Keratinocyte (primary cell): ENCODE measurements at regions not wholly inside any gene's neighbourhood (a gene's known extent, or its start where the extent isn't known, plus 50 kb on each side); places are given as distances from the start of the nearest gene placed in this dataset.
"Not testable (repeated sequence)": the region's sequence is repeated elsewhere in the genome, so short reads cannot be mapped to it uniquely, and the experiment has no call there.

Experiments used
- DNase-seq: peaks from one replicate; pipeline ENCODE4 v3.0.0-alpha.2; 2011; ENCODE audit warnings: low read depth, missing footprints, low spot score
- FAIRE-seq: peaks from 2 replicates; lab custom pipeline; 2011; peaks lifted over from hg19 to GRCh38; lab: Jason Lieb, UNC
- H2AFZ ChIP-seq: 2 replicates; pipeline ENCODE4 v1.6.0; 2012; ENCODE audit warnings: low read length, control low read depth, inconsistent platforms; ENCODE audit not compliant: control insufficient read depth
- H3K27ac ChIP-seq: 2 replicates; pipeline ENCODE4 v1.5.1; 2011; ENCODE audit warnings: low read length; ENCODE audit not compliant: control insufficient read depth, insufficient read depth
- H3K27me3 ChIP-seq: 3 replicates; pipeline ENCODE4 v1.6.0; 2011; ENCODE audit warnings: low read length; ENCODE audit not compliant: control insufficient read depth, insufficient read depth; ENCODE audit errors: extremely low read depth
- H3K36me3 ChIP-seq, 2 experiments: 2 replicates in 1 of 2; 3 replicates in 1 of 2; pipeline ENCODE4 v1.5.1; 2011; ENCODE audit warnings: low read length in 2 of 2, mild to moderate bottlenecking in 1 of 2; ENCODE audit not compliant: control insufficient read depth in 2 of 2, insufficient read depth in 2 of 2; ENCODE audit errors: extremely low read depth in 1 of 2
- H3K4me1 ChIP-seq: 3 replicates; pipeline ENCODE4 v1.5.1; 2011; ENCODE audit warnings: low read length; ENCODE audit not compliant: control insufficient read depth, insufficient read depth; ENCODE audit errors: extremely low read depth
- H3K4me2 ChIP-seq: 3 replicates; pipeline ENCODE4 v1.6.0; 2011; ENCODE audit warnings: low read depth, low read length; ENCODE audit not compliant: control insufficient read depth, insufficient read depth; ENCODE audit errors: extremely low read depth
- H3K4me3 ChIP-seq, 3 experiments: fragments of 200-600 bp in 1 of 3; sonication (generic) in 1 of 3; 2 replicates in 2 of 3; 3 replicates in 1 of 3; pipeline ENCODE4 v1.5.1; 2011 to 2016; ENCODE audit warnings: low read length in 3 of 3, mild to moderate bottlenecking in 3 of 3, control low read depth in 2 of 3, inconsistent platforms in 1 of 3, low read depth in 1 of 3, mixed read lengths in 1 of 3, mixed run types in 1 of 3, moderate library complexity in 1 of 3; ENCODE audit not compliant: control insufficient read depth in 2 of 3, insufficient read depth in 2 of 3; ENCODE audit errors: extremely low read depth in 1 of 3
- H3K79me2 ChIP-seq: 2 replicates; pipeline ENCODE4 v1.6.0; 2012; ENCODE audit warnings: low read length; ENCODE audit not compliant: control insufficient read depth, insufficient read depth
- H3K9ac ChIP-seq: 3 replicates; pipeline ENCODE4 v1.6.0; 2011; ENCODE audit warnings: low read length; ENCODE audit not compliant: control insufficient read depth, insufficient read depth; ENCODE audit errors: extremely low read depth
- H3K9me1 ChIP-seq: 3 replicates; pipeline ENCODE4 v1.6.0; 2011; ENCODE audit warnings: low read length; ENCODE audit not compliant: control insufficient read depth, insufficient read depth; ENCODE audit errors: extremely low read depth
- H3K9me3 ChIP-seq: 2 replicates; pipeline ENCODE4 v1.5.1; 2012; ENCODE audit warnings: low read depth, low read length; ENCODE audit not compliant: control insufficient read depth
- H4K20me1 ChIP-seq: 3 replicates; pipeline ENCODE4 v1.6.0; 2011; ENCODE audit warnings: low read length; ENCODE audit not compliant: control insufficient read depth, insufficient read depth; ENCODE audit errors: extremely low read depth
- CTCF ChIP-seq, 3 experiments: IDR thresholded peaks in 1 of 3; conservative IDR thresholded peaks in 1 of 3; optimal IDR thresholded peaks in 1 of 3; 2 replicates in 2 of 3; 3 replicates in 1 of 3; pipeline versions ENCODE3 to v1.5.1; 2011; ENCODE audit warnings: low read length in 3 of 3, mild to moderate bottlenecking in 3 of 3, moderate library complexity in 2 of 3, control low read depth in 1 of 3, inconsistent platforms in 1 of 3; ENCODE audit not compliant: insufficient read depth in 2 of 3; ENCODE audit errors: extremely low read depth in 1 of 3
- EZH2 ChIP-seq: IDR thresholded peaks from one replicate; pipeline ENCODE4 v1.6.1; 2012; ENCODE audit warnings: inconsistent platforms, mild to moderate bottlenecking, low read length, moderate library complexity
- dilution Hi-C: fragments of 300-500 bp; cut with MboI; formaldehyde crosslinking; loops from one replicate; pipeline ENCODE4 v1.7.0; 2020; ENCODE audit warnings: low sequenced_read_pairs; ENCODE audit not compliant: extremely low pct_ligation_motif_present

GRCh38 chr15:23801881-23802280 is 114.8 kb upstream of the NDN start:
- DNase-seq (no peak), FAIRE-seq (no peak)
- Histone ChIP-seq H3K79me2 (no peaks in the 10 kb centered on the region), H3K36me3 (no peaks in the 10 kb centered on the region), H2AFZ (no peak overlapping the region), H3K9ac (no peak overlapping the region), H3K4me1 (no peaks in the 10 kb centered on the region), H3K9me3 (peaks cover 9% of the 10 kb centered on the region), H4K20me1 (no peaks in the 10 kb centered on the region), H3K27ac (no peak overlapping the region), H3K27me3 (no peaks in the 10 kb centered on the region), H3K4me2 (no peak overlapping the region), H3K4me3 (no peak overlapping the region), H3K9me1 (no peaks in the 10 kb centered on the region)
- TF ChIP-seq CTCF (optimal IDR thresholded peaks at IDR 0.05 in 1 of 3, IDR thresholded peaks at IDR 0.05 in 1 of 3, conservative IDR thresholded peaks at IDR 0.05 in 1 of 3; ENCODE audit: extremely low read depth in 1 of 3, insufficient read depth in 2 of 3, low read length in 3 of 3) (no peak), EZH2 (no peak)
- dilution Hi-C loops = no loop called here

- H4K20me1 ChIP-seq, H3K36me3 ChIP-seq, H3K9me1 ChIP-seq, H3K27me3 ChIP-seq, dilution Hi-C loops, H3K9me3 ChIP-seq, FAIRE-seq, H3K4me1 ChIP-seq, H3K4me2 ChIP-seq, H2AFZ ChIP-seq, H3K27ac ChIP-seq, H3K4me3 ChIP-seq, DNase-seq, H3K79me2 ChIP-seq, H3K9ac ChIP-seq: not testable (repeated sequence)
Observed at GRCh38 chr15:23802896-23803435, 115.9 kb upstream of the NDN start.

- Histone ChIP-seq H4K20me1 (no peaks in the 10 kb centered on the region), H3K9me1 (no peaks in the 10 kb centered on the region), H3K36me3 (no peaks in the 10 kb centered on the region), H3K9me3 (peaks cover 16% of the 10 kb centered on the region), H3K27me3 (no peaks in the 10 kb centered on the region), H3K4me3 (no peak overlapping the region), H3K9ac (no peak overlapping the region), H3K4me2 (no peak overlapping the region), H3K27ac (no peak overlapping the region), H2AFZ (no peak overlapping the region), H3K4me1 (no peaks in the 10 kb centered on the region), H3K79me2 (no peaks in the 10 kb centered on the region)
- TF ChIP-seq EZH2 = no peak
- TF ChIP-seq CTCF (optimal IDR thresholded peaks at IDR 0.05 in 1 of 3, IDR thresholded peaks at IDR 0.05 in 1 of 3, conservative IDR thresholded peaks at IDR 0.05 in 1 of 3; ENCODE audit: extremely low read depth in 1 of 3, insufficient read depth in 2 of 3, low read length in 3 of 3) = no peak
- DNase-seq (no peak), FAIRE-seq (no peak)
- dilution Hi-C loops = no loop called here
Observed at GRCh38 chr15:23806980-23807379, 119.9 kb upstream of the NDN start.
